GM18508 (cell line): ENCODE measurements at regions not wholly inside any gene's neighbourhood (a gene's known extent, or its start where the extent isn't known, plus 50 kb on each side); places are given as distances from the start of the nearest gene placed in this dataset.

Source experiments
- ATAC-seq: cut with Tn5 transposase; IDR thresholded peaks from one replicate; pipeline ENCODE4 v1.9.1; 2021; ENCODE audit warnings: moderate number of reproducible peaks; ENCODE audit not compliant: insufficient read depth, unreplicated experiment

DNA sequence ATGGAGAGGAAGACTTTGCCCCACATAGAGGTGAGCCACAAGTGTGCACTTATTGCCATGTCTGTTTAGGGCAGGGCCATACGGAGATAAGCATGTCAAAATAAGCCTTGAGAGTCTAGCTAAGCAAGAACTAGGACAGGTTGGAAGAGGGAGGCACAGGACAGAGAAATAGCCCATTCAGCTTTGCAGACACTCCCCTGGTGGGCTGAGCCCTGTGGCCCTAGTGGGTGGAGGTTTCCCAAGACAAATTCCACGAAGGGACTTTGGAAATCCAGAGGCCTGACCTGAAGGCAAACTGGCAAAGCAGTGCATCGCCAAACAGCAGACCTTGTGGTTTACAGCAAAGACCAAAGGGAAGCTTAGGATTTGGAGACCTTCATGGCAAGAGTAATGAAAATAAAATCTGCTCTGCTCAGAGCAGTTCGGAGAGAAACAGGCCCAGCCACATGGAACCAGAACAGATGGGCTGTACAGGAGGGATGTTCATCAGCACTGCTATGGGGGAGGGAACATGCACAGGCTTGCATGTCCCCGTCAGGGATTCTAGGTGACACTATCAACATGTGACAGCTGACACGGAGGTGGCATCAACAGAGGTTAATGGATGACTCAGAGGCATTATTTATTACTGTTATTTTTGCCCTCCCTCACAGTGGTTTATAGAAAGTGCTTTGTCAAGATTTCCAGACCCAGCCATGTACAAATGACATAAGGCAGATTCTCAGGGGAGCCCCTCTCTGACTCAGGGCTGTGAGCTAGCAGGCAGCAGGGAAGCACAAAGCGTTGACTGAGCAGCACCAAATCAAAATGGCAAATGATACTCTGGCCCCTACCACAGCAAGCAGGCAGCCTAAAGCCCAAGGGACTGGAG is 90.1 kb upstream of the IRF2BP2 start:
- ATAC-seq: peak; percentile 53

DNA sequence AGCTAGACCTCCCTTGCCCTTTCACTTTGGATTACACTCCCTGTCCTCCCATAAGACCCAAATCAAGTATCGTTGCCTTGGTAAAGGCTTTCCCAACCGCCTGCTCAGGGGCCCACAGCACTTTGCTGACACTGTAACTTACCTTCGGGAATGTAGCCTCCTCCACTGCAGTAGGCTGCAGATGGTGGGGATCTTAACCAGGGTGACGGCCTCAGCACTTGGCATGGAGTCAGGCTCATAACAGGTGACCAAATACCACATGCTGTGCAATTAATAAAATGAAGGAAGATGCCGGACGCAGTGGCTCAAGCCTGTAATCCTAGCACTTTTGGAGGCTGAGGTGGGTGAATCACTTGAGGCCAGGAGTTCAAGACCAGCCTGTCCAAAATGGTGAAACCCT is 88.7 kb upstream of the IRF2BP2 start:
- ATAC-seq: no peak

DNA sequence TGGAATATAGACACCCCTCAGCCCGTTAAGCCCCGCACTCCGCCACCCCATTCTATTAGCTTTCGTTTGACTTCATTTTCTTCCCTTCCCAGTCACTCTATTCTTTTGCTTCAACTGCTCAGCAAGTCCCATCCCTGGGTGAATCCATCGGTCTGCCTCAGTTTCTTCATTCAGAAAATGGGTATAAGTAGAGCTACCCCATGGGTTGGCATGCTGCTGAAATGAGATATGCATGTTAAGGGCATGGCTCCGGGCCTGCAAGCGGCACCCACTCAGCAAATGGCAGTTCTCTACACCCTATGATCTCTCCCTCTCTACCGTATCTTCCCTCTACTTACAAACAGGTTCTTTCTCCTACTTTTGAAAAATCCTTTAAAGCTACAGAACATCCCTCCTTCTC is 87.8 kb upstream of the IRF2BP2 start:
- ATAC-seq: no peak

DNA sequence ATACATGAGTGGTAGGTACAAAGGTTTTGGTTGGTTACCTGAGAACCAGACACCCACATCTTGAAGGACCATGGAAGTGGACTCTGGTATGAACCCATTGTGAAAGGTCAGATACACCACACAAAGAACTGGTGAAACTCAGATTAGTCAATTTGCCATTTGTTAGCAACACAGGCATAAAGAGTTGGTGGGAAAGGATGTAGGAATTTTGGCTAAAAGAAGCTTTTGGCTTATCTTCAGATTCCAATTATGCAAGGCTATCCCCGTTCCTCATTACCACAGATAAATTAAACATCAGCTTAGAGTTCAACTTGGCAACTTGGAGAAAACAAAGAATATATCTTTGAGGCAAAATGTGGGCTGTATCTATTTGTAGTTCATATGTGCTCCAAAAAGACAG is 87.0 kb upstream of the IRF2BP2 start:
- no peak for ATAC-seq

DNA sequence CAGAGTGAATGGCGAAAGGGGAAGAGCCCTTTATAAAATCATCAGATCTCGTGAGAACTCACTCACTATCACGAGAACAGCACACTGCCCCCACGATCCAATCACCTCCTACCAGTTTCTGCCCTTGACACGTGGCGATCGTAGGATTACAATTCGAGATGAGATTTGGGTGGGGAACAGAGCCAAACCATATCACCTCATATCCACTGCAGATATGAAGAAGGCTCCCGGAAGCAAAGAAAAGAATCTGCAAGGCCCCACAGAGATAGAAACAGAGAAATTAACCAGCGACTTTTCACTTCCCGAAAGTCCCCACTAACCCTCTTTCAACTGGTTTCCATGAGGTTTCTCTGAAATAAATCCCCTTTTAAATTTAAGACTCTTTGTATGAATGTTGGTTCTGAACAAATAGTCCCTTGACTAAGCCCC is 86.2 kb upstream of the IRF2BP2 start:
- no peak for ATAC-seq

DNA sequence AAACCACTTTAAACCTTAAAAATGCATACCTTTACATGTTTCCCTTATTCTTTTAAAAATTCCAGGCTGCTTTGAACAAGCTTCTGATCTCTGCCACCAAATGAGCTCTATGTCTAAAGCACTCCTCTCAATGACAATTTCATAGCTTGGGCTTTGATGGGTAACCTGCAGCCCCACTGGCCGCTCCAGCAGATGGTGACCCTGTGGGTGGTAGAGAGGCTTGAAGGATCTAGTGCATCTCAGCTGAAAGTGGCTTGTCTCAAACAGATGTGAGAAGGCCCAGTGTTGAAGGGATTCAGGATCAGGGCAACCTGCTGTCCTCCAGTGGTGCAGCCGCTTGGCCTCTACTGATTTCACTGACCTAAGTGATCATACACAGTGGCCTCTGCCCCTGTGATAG is 84.7 kb upstream of the IRF2BP2 start:
- ATAC-seq: no peak

DNA sequence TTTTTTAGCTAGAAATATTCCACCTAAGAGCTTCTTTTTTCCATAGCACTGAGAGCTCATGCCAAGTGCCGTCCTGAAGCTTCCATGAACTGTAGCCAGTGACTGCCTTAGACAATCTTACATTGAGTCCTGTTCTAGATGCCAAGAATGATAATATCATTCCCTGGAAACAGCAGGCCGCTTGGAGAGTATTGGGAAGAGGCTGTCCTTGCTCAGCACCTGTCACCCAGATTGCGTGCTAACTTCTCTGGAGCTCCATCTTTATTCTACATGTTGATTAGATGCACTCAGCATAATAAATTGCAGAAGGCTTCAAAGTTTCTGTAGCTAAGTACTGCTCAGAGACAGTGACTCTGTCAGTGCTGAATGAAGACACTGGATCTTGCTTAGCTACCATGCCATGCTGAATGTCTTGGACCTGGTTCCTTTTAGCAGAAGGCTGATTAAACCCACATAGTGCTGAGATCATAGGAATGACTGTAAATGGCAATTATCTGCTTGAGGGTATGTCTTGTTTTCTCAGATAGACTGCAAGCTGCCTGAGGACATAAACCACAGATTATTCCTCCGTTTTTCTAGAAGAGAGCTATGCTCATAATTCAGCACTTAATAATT is 83.1 kb upstream of the IRF2BP2 start:
- no peak for ATAC-seq

DNA sequence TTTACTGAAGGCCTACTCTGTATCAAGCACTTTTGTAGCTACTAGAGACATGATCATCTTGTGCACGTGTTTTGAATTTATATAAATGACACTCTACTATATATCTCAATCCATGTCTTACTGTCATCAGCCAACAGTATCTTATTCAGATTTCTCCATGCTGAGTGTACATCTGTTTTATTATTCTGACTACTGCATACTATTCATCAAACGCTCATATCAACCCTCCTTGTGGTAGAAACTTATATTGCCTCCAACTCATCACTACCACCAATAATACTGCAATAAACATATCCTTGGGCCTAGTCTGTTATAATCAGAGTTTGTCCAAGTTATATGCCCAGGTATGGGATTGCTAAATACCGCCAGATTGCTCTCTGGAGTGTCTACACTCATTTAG is 81.6 kb upstream of the IRF2BP2 start:
- ATAC-seq: no peak

DNA sequence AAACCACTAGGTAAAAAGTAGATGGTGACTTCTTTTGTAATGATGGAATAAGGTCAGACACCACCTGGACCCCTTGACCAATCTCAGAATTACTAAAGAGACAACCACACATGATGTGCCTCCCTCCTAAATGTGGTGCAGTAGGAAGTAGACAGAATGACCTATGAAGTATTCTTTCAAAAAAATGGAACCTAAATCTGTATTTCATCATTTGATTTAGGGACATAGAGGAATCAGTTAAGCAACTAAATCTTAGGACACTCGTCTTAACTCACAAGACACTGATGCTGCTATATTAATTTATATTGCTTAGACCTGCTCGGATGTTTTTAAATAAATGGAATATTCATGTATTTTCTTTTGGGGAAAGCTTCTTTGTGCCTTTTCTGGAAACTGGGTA is 80.9 kb upstream of the IRF2BP2 start:
- ATAC-seq: no peak

DNA sequence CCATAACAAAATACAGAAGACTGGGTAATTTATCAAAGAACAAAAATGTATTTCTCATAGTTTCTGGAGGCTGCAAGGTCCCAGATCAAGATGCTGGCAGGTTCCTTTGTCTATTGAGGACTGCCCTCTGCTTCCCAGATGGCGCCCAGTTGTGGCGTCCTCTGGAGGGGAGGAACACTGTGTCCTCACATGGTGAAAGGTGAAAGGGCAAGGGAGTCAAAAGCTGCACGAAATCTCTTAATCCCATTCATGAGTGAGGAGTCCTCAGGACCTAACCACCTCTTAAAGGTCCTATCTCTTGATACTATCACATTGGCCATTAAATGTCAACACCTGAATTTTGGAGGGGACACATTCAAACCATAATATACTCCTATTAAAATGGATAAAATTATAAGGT is 79.3 kb upstream of the IRF2BP2 start:
- ATAC-seq: no peak

DNA sequence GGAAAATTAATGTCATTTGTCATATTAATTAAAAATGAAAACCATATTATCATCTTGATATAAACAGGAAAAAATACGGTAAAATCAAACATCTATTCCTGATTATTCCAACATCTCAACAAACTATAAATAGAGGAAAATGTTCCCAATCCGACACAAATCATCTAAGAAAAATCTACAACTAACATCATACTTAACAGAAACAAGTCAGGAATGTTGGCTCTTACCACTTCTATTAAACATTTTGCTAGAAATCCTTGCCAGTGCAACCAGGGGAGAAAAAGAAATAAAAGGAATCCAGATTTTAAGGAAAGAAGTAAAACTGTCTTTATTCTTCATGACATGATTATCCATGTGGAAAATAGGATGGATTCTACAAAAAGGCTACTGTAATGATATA is 77.0 kb upstream of the IRF2BP2 start:
- no peak for ATAC-seq

DNA sequence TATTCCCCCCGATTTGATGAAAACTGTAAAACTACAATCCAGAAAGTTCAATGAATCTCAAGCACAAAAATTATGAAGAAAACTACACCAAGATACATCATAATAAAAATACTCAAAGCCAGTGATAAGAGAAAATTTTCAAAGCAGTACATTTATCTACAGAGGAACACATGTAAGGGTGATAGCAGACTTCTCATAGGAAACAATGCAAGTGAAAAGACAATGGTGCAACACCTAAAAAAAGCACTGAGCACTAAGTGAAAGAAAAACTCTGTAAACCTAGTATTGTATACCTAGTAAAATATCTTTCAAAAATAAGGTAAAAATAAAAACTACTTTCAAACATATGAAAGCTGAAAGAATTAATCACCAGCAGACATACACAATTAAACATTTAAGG is 76.1 kb upstream of the IRF2BP2 start:
- ATAC-seq: no peak

DNA sequence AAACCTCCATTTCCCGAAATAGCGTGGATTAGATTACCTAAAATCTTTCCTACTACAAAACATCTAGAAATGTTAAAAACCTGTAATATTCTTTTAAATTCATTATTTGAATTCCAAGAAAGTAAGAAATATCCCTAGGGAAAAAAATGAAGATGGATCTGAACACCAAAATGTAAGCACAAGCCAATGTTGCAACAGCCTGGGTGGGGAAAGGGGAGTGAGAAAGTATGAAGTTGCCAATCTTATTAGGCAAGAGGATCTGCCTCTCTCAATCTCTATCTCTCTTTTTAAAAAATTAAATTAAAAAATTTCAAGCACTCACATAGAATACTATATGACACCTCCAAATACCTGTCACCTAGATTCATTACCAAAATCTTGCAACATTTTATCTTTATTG is 74.9 kb upstream of the IRF2BP2 start:
- no peak for ATAC-seq

DNA sequence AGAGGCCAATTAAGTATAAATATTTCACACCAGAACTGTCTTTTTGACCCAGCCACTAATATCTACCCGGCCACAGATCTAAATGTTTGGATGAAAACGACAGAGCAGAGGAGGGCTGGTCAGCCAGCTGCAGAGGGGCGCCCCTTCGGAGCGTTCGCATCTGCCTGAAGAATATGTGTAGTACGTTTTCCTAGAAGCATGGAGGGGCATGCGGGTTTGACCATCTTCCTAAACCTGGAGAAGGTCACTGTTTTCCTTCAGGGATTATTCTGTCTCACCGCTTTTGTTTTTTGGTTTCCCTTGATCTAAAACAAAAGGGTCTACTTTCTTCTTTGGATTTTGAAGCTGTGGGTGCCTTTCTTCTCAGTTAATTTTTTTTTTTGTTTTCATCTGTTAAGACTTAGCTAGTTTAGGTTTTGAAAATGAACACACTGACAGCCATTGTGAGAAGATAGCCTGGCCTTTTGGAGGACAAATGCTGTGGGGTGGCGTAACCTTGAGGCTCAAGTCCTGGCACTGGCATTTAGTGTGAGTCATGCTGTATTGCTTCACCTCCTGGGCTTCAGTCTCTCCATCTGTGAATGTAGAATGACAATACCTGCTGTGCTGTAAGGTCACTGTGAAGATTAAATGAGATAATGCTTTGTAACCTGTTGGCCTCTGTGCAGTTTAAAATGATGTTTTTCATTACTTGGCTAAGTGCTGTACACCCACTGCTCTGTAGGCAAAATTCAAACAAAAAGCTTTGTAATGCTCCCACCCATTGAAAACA is 74.1 kb upstream of the IRF2BP2 start:
- ATAC-seq: no peak

DNA sequence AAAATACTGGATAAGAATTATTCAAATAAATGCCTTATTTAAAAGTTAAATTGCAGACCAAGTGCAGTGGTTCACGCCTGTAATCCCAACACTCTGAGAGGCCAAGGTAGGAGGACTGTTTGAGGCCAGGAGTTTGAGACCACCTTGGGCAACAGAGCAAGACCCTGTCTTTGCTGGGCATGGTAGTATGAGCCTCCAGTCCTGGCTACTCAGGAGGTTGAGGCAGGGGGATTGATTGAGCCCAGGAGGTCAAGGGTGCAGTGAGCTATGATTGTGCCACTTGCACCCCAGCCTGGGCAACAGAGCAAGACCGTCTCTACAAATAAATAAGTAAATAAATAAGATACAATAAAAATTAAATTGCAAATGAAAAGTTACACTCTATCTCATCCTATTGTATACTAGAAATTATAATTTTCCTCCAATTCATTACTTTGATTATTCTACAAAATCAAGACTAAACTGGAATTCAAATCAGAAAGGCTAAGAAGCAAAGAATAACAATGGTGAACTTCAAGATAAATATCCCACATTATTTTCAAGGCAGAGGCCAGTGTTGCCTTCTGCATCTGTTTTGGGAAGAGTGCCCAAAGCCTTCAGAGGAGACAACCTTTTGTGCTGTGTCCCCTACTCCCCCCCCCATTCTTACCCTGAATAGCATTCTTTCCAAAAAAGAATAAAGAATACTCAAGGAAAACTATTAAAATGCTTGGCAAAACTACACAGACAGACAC is 73.3 kb upstream of the IRF2BP2 start:
- no peak for ATAC-seq

DNA sequence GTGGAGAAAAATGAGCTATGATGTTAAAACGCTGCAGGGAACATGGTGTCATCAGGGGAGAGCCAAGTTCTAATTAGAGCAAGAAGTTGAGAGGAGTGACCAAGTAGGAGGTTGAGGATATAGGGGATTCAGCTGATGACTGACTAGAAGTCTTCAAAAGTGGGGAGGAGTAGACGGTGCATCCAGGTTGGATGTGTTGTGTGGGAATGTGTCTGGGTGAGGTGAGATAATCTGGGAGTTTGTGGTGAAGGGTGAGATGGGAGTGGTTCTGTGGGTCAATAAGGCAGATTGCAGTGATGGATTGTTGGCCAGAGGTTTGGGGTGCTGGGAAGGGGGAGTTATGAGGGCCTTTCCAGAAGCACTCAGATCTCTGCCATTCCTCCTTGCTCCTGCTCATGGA is 72.0 kb upstream of the IRF2BP2 start:
- ATAC-seq: no peak

DNA sequence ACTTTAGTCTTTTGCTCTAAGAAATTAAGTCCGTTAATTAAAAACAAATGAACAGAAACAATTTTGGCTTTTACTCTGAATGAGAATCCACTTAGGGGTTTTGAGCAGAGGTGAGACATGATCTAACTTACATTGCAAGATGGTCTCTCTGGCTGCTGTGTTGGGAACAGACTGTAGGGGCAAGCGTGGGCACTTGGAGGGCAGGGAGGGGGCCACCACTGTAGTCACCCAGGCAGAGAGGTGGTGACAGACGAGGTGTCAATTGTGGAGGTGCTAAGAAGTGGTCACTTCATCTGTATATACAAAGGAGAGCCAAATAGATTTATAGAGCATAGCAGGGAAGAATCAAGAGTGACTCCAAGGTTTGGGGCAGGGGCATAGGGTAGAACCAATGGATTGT is 71.1 kb upstream of the IRF2BP2 start:
- ATAC-seq: no peak

DNA sequence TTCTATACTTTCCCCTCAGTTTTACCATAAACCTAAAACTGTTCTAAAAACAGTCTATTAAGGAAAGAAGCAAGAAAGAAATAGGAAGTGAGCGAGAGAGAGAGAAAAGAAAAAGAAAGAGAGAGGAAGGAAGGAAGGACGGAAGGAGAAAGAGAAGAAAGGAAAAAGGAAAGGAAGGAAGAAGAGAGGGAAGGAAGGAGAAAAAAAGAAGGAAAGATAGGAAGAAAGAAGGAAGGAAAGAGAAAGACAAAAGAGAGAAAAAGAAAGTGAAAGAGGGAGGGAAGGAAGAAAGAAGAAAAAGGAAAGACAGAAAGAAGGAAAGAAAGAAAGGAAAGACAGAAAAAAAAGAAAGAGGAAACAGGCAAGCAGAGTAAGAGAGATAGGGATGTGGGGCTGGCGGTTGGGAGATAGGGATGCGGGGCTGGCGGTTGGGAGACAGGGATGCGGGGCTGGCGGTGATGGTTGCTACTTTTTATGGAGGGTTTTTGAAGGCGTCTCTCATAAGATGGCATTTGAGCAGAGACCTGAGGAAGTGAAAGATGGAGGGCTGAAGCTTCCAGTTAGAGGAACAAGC is 70.4 kb upstream of the IRF2BP2 start:
- ATAC-seq: no peak

DNA sequence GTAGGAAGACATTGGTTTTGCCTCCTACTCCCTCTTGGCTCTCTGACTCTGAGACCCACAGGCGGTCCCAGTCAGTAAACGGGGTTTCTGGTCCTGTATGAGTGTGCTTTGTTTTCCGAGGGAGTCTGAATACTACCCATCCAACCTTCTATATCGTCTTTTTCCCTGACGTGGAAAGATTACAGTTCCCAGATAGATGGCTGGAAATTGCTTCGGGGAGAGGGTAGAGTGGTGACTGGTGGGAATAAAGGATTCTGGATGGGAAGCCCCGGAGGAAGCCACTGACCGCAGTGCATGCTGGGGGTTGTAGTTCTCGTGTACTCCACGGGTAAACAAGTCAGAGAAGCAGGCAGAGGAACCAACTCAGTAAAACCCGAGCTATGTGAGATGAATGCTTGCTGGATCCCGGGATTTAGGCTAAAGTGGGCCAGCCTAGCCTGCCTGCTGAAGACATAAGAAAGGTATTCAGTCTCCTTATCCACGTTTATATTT is 66.2 kb upstream of the IRF2BP2 start:
- peak; percentile 50 for ATAC-seq

DNA sequence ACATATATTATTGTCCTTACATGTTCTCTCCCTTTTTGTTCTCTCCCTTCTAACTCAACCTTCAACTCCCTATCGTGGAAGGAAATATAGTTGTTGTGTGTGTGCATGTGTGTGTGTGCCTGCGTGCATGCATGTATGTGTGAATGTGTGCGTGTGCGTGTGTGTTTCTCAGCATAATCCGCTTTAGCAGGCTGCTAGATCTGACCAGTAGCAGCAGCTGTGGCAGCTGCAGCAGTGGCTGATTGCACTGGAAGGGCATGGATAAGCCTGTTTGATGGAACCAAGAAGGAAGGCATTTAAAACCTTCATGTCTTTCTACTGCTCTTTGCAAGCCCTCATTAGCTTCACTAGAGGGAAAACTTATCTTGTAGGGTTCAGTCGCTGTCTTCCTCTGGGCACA is 65.6 kb upstream of the IRF2BP2 start:
- no peak for ATAC-seq
